ENCODE measurements at regions not wholly inside any gene's neighbourhood (a gene's known extent, or its start where the extent isn't known, plus 50 kb on each side); places are given as distances from the start of the nearest gene placed in this dataset.

GRCh38 chr7:94069162-94069739 lies 65.1 kb upstream of the BET1 start:
- DNase-seq: no peak
- H3K36me3 ChIP-seq: no peaks in the 10 kb centered on the region
- no peaks in the 10 kb centered on the region for H3K27me3 ChIP-seq
- no peak overlapping the region for H3K4me3 ChIP-seq
- H3K9ac ChIP-seq (ENCODE audit: low read depth in 2 of 2, low read length in 2 of 2): no peak overlapping the region
- no peak overlapping the region for H3K27ac ChIP-seq
- no peaks in the 10 kb centered on the region for H3K9me3 ChIP-seq
- intact Hi-C loops (cut with DNase I): no loop called here
- TF ChIP-seq CTCF (IDR thresholded peaks at IDR 0.05): no peak
- no peaks in the 10 kb centered on the region for H3K4me1 ChIP-seq

GRCh38 chr7:94080551-94080950 lies 76.4 kb upstream of the BET1 start:
- Histone ChIP-seq H3K9ac (ENCODE audit: low read depth in 2 of 2, low read length in 2 of 2) (no peak overlapping the region), H3K9me3 (no peaks in the 10 kb centered on the region), H3K4me1 (no peaks in the 10 kb centered on the region), H3K27me3 (no peaks in the 10 kb centered on the region), H3K4me3 (no peak overlapping the region), H3K36me3 (no peaks in the 10 kb centered on the region), H3K27ac (no peak overlapping the region)
- intact Hi-C loops (cut with DNase I): no loop called here
- TF ChIP-seq CTCF (IDR thresholded peaks at IDR 0.05): no peak
- no peak for DNase-seq

GRCh38 chr7:94082126-94082525 lies 78.0 kb upstream of the BET1 start:
- H3K9me3 ChIP-seq: no peaks in the 10 kb centered on the region
- no peaks in the 10 kb centered on the region for H3K4me1 ChIP-seq
- no peak overlapping the region for H3K4me3 ChIP-seq
- no peak for TF ChIP-seq CTCF (IDR thresholded peaks at IDR 0.05)
- no peaks in the 10 kb centered on the region for H3K27me3 ChIP-seq
- intact Hi-C loops (cut with DNase I): no loop called here
- H3K27ac ChIP-seq: no peak overlapping the region
- no peak for DNase-seq
- H3K9ac ChIP-seq (ENCODE audit: low read depth in 2 of 2, low read length in 2 of 2): no peak overlapping the region
- H3K36me3 ChIP-seq: no peaks in the 10 kb centered on the region

- Histone ChIP-seq H3K4me3 (no peak overlapping the region), H3K9ac (ENCODE audit: low read depth in 2 of 2, low read length in 2 of 2) (no peak overlapping the region), H3K4me1 (no peaks in the 10 kb centered on the region)
These were observed 83.7 kb upstream of the BET1 start for GRCh38 chr7:94087664-94088352.

GRCh38 chr7:94088560-94088959 lies 84.4 kb upstream of the BET1 start:
- H3K27me3 ChIP-seq: no peaks in the 10 kb centered on the region
- no peak for DNase-seq
- H3K27ac ChIP-seq: no peak overlapping the region
- no peaks in the 10 kb centered on the region for H3K4me1 ChIP-seq
- intact Hi-C loops (cut with DNase I): loop anchor here (5.0 kb wide), 1 partner anchor 186 kb away; no protein-coding TSS in a partner anchor
- no peak overlapping the region for H3K4me3 ChIP-seq
- no peak for TF ChIP-seq CTCF (IDR thresholded peaks at IDR 0.05)
- H3K36me3 ChIP-seq: no peaks in the 10 kb centered on the region
- H3K9ac ChIP-seq (ENCODE audit: low read depth in 2 of 2, low read length in 2 of 2): no peak overlapping the region
- H3K9me3 ChIP-seq: no peaks in the 10 kb centered on the region

More at GRCh38 chr7:94087664-94088352, 83.7 kb upstream of the BET1 start:
- H3K27me3 ChIP-seq: no peaks in the 10 kb centered on the region
- peak; percentile 66 for TF ChIP-seq CTCF (IDR thresholded peaks at IDR 0.05)
- DNase-seq: peak; percentile 32
- intact Hi-C loops (cut with DNase I): loop anchor here (5.0 kb wide), 1 partner anchor 186 kb away; no protein-coding TSS in a partner anchor
- no peak overlapping the region for H3K27ac ChIP-seq
- no peaks in the 10 kb centered on the region for H3K9me3 ChIP-seq
- H3K36me3 ChIP-seq: no peaks in the 10 kb centered on the region

Data from colonic mucosa (tissue), 4 donors.